Stimulated activated CD4-positive, alpha-beta T cell treated with anti-CD3 and anti-CD28 coated beads, TNF-alpha, amount 100 ng/mL, for 24 hours (primary cell): ENCODE measurements at regions not wholly inside any gene's neighbourhood (a gene's known extent, or its start where the extent isn't known, plus 50 kb on each side); places are given as distances from the start of the nearest gene placed in this dataset.
"Not testable (repeated sequence)": the region's sequence is repeated elsewhere in the genome, so short reads cannot be mapped to it uniquely, and the experiment has no call there.

Experiments used
- DNase-seq, 3 experiments: peaks; one replicate each; pipeline ENCODE4 v3.0.0-alpha.2; 2020; ENCODE audit warnings: low read depth in 3 of 3

DNA sequence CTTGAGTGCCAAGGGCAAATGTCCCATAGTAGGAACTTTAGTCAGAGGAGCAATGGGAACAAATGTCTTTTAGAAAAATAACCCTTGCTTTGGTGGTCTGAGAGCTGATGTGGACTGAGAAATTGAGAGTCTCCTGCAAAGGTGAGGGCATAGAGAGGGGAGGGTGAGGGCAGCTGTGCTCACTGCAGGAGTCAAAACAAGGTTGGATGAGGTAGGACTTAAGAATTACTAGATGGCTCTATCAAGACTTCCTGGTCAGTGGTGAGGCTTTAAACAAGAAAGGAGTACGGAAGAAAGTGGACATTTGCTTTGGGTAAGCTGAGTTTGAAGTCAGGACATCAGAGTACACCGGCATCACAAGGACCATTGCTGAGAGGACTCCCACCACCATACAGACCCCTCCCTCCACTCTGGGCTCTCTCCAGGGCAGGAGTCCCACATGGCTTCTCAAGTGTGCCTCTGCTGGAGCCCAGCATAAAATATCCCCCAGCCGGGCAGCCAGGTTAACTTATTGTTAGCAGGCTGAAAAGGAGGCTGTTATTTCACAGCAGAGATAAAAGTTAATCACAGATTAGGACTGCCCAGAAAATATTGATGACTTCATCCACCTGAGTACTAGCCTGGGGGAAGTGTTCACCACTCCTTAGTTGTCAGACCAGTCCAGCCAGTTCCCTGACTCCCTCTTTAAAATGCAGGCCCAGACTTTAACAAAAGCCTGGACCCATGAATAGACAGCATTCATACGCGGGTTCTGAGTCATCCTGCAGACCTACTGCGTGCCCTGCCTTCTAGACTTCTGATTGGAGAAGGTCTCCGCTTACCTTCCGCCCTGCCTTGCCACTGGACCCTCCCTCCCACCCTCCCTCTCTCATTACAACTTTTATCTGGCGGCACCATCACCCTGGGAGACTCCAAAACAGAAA is 167.2 kb downstream of the BCL2L11 start:
- not testable (repeated sequence) for DNase-seq

DNA sequence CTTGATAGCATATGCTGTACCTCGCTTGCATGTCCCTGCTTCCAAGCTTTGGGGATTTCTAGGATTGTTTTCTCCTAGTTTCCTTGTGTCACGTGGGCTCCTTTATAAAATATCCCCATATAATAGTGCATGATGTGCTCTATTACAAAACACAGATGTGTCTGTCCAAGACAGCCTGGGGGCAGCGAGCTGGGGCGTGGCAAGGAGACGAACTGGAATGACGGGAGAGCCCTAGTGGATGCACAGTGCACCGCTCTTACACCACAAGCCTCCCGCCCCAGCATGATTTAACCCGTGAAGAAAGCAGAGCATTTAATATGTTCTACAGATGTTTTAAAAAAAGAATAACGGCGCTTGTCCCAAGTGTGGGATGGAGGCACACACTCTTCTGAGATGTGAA is 169.7 kb downstream of the BCL2L11 start:
- not testable (repeated sequence) for DNase-seq

- not testable (repeated sequence) for DNase-seq
These were observed 170.9 kb downstream of the BCL2L11 start for GRCh38 chr2:111291566-111291965.

- DNase-seq: not testable (repeated sequence)
These were observed 171.7 kb downstream of the BCL2L11 start for GRCh38 chr2:111292232-111292968.

GRCh38 chr2:111294699-111295098 is 174.0 kb downstream of the BCL2L11 start:
- not testable (repeated sequence) for DNase-seq

DNA sequence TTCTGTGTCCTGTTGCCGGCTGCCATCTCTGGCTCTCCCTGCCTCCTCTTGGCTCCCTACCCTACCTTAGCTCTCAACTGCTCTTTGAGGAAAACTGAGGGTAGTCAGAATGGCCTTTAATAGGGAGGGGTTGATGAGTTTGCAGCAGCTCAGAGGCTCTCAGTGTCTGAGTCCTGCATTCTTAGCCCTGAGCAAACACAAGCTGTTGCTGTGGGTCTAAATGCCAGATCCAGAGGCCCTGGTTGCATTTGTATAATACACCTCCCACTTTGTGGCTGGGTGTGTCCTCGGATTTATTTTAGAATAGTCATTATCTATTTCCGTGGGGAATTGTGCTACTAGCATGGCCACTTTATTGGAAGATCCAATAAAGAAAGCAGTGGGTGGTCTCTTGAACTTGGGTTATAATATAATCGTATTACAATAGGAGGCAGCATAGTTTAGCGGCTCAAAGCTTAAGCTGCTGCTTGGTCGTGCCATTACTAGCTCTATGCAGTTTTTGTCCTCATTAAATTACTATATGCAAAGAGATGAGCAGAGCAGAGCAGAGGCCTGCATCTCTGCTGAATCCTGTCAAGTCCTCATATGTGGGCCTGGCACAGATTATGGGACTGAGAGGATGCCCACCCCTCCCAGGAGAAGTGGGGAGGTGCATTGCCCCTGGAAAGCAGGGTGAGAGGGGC is 175.5 kb downstream of the BCL2L11 start:
- not testable (repeated sequence) for DNase-seq

- DNase-seq: not testable (repeated sequence)
These were observed 176.4 kb downstream of the BCL2L11 start for GRCh38 chr2:111297128-111297527.

- DNase-seq: not testable (repeated sequence)
These were observed 178.2 kb downstream of the BCL2L11 start for GRCh38 chr2:111298927-111299326.

GRCh38 chr2:111299635-111300034 is 178.9 kb downstream of the BCL2L11 start:
- DNase-seq: not testable (repeated sequence)

- not testable (repeated sequence) for DNase-seq
These were observed 181.0 kb downstream of the BCL2L11 start for GRCh38 chr2:111301677-111302076.

- not testable (repeated sequence) for DNase-seq
These were observed 181.9 kb downstream of the BCL2L11 start for GRCh38 chr2:111302397-111303218.

DNA sequence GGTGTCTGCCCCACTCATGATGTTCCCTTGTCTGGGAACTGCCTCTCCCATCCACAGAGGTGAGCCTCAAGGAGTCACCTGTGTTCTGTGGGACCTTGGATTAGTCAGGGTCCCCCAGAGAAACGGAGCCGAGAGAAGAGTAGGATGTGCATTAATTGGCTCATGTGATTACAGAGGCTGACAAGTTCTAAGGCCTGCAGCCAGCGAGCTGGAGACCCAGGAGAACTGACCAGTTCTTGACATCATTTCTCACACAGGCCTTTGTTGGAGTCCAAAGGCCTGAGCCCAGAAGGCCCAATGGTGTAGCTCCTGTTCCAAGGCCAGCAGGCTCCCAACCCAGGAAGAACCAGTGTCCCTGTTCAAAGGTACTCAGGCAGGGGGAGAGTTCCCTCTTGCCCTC is 186.6 kb downstream of the BCL2L11 start:
- not testable (repeated sequence) for DNase-seq

- DNase-seq: not testable (repeated sequence)
These were observed 188.7 kb downstream of the BCL2L11 start for GRCh38 chr2:111309231-111310075.

GRCh38 chr2:111310395-111310794 is 189.7 kb downstream of the BCL2L11 start:
- not testable (repeated sequence) for DNase-seq

DNA sequence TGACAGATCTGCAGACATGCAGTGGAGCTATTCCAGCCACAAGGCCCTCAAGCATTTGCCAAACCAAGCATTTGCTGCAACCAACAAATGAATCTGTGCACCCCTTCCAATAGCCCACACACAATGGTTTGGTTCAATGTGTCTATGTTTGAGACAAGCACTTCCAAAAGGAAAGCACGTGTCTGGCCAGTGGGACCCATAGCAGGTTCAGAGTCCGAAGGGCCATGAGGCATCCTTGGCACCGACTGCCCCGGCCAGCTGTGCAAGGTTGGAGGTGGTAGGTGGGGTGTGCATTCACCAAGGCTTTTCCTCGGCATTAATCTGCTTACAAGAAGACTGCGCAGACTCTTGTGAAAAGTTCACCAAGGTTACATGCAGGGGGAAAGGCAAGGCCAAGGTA is 190.9 kb downstream of the BCL2L11 start:
- DNase-seq: not testable (repeated sequence)

- not testable (repeated sequence) for DNase-seq
These were observed 192.3 kb downstream of the BCL2L11 start for GRCh38 chr2:111312897-111313607.

DNA sequence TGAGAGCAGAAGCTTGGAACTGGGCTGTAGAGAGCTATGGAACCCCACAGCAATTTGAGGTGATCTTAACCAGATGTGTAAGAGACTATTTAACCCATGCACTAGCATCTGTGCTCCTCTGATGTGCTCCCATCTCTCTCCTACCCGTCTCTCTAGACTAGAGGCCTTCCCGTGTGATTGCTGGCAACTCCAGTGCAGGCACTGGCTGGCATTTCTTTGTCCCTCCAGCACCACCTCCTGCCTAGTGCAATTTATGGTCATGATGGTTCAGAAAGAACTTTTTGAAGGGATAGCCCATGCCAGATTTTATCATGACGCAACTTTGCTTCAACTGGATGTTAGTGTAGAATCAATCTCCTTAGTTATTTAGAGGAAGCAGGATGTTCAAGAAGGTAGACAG is 193.0 kb downstream of the BCL2L11 start:
- not testable (repeated sequence) for DNase-seq

DNA sequence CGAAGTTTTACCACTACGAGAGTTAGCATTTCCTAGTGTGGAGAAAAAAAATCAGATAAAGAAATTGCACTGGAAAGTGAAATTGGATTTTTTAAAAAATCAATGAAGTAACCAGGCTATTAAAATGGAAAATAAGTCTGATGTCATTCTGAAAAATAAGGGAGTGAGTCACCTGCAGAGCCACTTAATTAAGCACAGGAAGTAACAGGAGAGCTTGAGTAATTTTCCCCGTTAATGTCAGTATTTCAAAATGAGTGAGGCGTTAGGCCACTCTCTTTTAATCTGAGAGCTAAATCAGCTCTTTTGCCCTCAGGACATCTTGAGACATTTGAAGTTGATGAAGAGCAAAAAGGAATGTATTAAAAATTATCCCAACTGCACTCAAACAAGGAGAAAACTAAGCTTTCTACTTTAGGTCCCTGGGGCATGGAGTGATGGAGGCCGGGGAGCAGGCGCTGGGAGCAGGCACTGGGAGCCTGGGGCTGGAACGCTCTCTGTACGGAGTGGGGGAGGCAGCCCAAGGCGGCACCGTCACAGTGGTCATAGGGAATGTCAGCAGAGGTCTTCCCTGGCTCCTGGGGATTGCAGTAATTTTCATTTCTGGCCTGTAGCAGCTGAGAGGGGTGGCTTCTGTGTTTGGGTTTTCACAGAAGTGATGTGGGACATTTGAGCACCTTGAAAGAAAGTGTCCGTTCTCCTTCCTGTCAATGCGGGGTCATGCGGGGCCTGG is 194.6 kb downstream of the BCL2L11 start:
- not testable (repeated sequence) for DNase-seq
